ENCODE measurements at regions not wholly inside any gene's neighbourhood (a gene's known extent, or its start where the extent isn't known, plus 50 kb on each side); places are given as distances from the start of the nearest gene placed in this dataset.

GRCh38 chr22:25365491-25366261 lies 146.2 kb downstream of the CRYBB2 start:
- in situ Hi-C loops (cut with MboI; ENCODE audit: low sequenced_read_pairs), result loop anchor here (10.0 kb wide), 1 partner anchor 69 kb away; no protein-coding TSS in a partner anchor

GRCh38 chr22:25366408-25366807 lies 147.0 kb downstream of the CRYBB2 start:
- in situ Hi-C loops (cut with MboI; ENCODE audit: low sequenced_read_pairs), result loop anchor here (10.0 kb wide), 1 partner anchor 68 kb away; no protein-coding TSS in a partner anchor

- in situ Hi-C loops (cut with MboI; ENCODE audit: low sequenced_read_pairs), result loop anchor here (10.0 kb wide), 1 partner anchor 68 kb away; no protein-coding TSS in a partner anchor
Measured at GRCh38 chr22:25366876-25367466, 147.5 kb downstream of the CRYBB2 start.

GRCh38 chr22:25367756-25368155 lies 148.3 kb downstream of the CRYBB2 start:
- in situ Hi-C loops (cut with MboI; ENCODE audit: low sequenced_read_pairs), result loop anchor here (10.0 kb wide), 1 partner anchor 67 kb away; no protein-coding TSS in a partner anchor

GRCh38 chr22:25368271-25368670 lies 148.8 kb downstream of the CRYBB2 start:
- in situ Hi-C loops (cut with MboI; ENCODE audit: low sequenced_read_pairs), result loop anchor here (10.0 kb wide), 1 partner anchor 67 kb away; no protein-coding TSS in a partner anchor

- in situ Hi-C loops (cut with MboI; ENCODE audit: low sequenced_read_pairs), result loop anchor here (10.0 kb wide), 1 partner anchor 66 kb away; no protein-coding TSS in a partner anchor
Measured at GRCh38 chr22:25369041-25369440, 149.6 kb downstream of the CRYBB2 start.

- in situ Hi-C loops (cut with MboI; ENCODE audit: low sequenced_read_pairs), result no loop called here
Measured at GRCh38 chr22:25370322-25370721, 150.9 kb downstream of the CRYBB2 start.

GRCh38 chr22:25372000-25372595 lies 152.7 kb downstream of the CRYBB2 start:
- in situ Hi-C loops (cut with MboI; ENCODE audit: low sequenced_read_pairs), result no loop called here

GRCh38 chr22:25373961-25374360 lies 154.5 kb downstream of the CRYBB2 start:
- in situ Hi-C loops (cut with MboI; ENCODE audit: low sequenced_read_pairs), result no loop called here

GRCh38 chr22:25374869-25375268 lies 155.4 kb downstream of the CRYBB2 start:
- in situ Hi-C loops (cut with MboI; ENCODE audit: low sequenced_read_pairs), result no loop called here

- in situ Hi-C loops (cut with MboI; ENCODE audit: low sequenced_read_pairs), result no loop called here
Measured at GRCh38 chr22:25375683-25376082, 156.2 kb downstream of the CRYBB2 start.

- in situ Hi-C loops (cut with MboI; ENCODE audit: low sequenced_read_pairs), result no loop called here
Measured at GRCh38 chr22:25377699-25378098, 158.3 kb downstream of the CRYBB2 start.

GRCh38 chr22:25380122-25380747 lies 160.8 kb downstream of the CRYBB2 start:
- in situ Hi-C loops (cut with MboI; ENCODE audit: low sequenced_read_pairs), result no loop called here

GRCh38 chr22:25382762-25383161 lies 163.3 kb downstream of the CRYBB2 start:
- in situ Hi-C loops (cut with MboI; ENCODE audit: low sequenced_read_pairs), result no loop called here

- in situ Hi-C loops (cut with MboI; ENCODE audit: low sequenced_read_pairs), result no loop called here
Measured at GRCh38 chr22:25383278-25383820, 163.9 kb downstream of the CRYBB2 start.

GRCh38 chr22:25383892-25384291 lies 164.5 kb downstream of the CRYBB2 start:
- in situ Hi-C loops (cut with MboI; ENCODE audit: low sequenced_read_pairs), result no loop called here

GRCh38 chr22:25386538-25386884 lies 167.1 kb downstream of the CRYBB2 start:
- in situ Hi-C loops (cut with MboI; ENCODE audit: low sequenced_read_pairs), result no loop called here

GRCh38 chr22:25388415-25388814 lies 169.0 kb downstream of the CRYBB2 start:
- in situ Hi-C loops (cut with MboI; ENCODE audit: low sequenced_read_pairs), result no loop called here

GRCh38 chr22:25388866-25389540 lies 169.6 kb downstream of the CRYBB2 start:
- in situ Hi-C loops (cut with MboI; ENCODE audit: low sequenced_read_pairs), result no loop called here

GRCh38 chr22:25389541-25389919 lies 170.1 kb downstream of the CRYBB2 start:
- in situ Hi-C loops (cut with MboI; ENCODE audit: low sequenced_read_pairs), result no loop called here
